ENCODE measurements at regions not wholly inside any gene's neighbourhood (a gene's known extent, or its start where the extent isn't known, plus 50 kb on each side); places are given as distances from the start of the nearest gene placed in this dataset.
"Not testable (repeated sequence)": the region's sequence is repeated elsewhere in the genome, so short reads cannot be mapped to it uniquely, and the experiment has no call there.

DNA sequence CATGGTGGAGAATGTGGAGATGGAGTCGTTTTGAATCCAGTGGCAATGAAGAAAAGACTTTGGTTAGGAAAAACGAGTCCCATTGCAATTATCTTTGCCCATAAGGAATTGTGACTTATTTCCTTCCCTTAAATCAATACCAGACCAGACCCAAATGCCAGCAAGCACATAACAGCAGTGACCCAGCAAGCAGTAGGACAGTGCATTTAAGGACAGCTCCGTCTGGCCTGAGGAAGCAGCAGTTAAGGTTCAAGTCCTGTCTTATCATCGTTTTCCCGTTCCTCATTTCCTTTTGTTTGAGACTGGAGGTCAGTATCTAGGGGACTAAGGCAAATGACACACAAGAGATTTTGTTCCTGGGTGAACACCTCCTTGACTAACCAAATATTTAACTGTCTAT lies 74.6 kb upstream of the FAM20A start:
- Mint-ChIP-seq H3K36me3 (ENCODE audit: low read depth) (no peaks in the 10 kb centered on the region), H3K27me3 (ENCODE audit: low read depth) (no peaks in the 10 kb centered on the region), H3K4me3 (no peak overlapping the region), H3K4me1 (peaks cover 4% of the 10 kb centered on the region), H3K27ac (ENCODE audit: unreplicated experiment) (no peak overlapping the region), H3K9me3 (peaks cover 3% of the 10 kb centered on the region)
- TF ChIP-seq, protein P1, sequence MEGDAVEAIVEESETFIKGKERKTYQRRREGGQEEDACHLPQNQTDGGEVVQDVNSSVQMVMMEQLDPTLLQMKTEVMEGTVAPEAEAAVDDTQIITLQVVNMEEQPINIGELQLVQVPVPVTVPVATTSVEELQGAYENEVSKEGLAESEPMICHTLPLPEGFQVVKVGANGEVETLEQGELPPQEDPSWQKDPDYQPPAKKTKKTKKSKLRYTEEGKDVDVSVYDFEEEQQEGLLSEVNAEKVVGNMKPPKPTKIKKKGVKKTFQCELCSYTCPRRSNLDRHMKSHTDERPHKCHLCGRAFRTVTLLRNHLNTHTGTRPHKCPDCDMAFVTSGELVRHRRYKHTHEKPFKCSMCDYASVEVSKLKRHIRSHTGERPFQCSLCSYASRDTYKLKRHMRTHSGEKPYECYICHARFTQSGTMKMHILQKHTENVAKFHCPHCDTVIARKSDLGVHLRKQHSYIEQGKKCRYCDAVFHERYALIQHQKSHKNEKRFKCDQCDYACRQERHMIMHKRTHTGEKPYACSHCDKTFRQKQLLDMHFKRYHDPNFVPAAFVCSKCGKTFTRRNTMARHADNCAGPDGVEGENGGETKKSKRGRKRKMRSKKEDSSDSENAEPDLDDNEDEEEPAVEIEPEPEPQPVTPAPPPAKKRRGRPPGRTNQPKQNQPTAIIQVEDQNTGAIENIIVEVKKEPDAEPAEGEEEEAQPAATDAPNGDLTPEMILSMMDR (conservative IDR thresholded peaks at IDR 0.05), result no peak
- no peak for DNase-seq (ENCODE audit: low read depth, low spot score)

DNA sequence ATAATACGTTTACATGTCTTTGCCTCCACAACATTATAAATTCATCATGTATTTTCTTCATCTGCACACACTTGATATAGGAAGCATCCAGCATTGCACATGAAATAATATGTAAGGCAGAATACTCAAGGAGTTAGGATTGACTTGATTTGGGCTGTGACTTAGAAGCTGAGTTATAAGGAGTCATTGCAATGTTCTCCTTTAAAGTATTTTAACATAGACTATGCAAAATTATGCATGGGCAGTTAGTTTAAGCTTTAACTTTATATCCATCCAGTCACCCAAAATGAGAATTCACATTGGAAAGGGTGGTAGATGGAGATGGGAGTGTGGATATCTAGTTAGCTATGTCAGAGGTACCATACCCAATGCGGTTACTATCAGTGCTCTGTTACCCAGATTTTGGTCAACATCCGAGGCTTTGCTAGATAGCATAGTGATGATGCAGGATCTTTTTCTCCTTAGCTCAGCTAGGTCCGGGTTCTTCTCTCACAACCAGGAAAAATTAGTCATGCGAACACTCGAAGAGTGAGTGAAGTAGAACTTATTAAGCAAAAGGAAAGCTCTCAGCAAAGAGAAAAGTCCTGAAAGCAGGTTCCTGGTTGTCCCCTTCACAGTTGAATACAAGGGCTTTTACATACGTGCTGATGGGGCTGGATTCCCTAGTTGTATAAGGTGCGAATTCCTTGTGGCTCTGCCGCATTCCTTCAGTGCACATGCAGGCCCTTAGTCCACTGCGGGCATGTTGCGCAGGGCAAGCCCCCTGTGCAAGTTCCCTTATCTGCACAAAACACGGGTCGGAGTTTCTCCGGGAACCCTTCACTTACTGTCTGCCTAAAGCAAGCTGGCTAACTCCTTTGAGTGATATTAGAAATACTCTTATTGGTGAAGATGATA lies 73.1 kb upstream of the FAM20A start:
- H3K27ac Mint-ChIP-seq (ENCODE audit: unreplicated experiment), result no peak overlapping the region
- peaks cover 3% of the 10 kb centered on the region for H3K9me3 Mint-ChIP-seq
- no peaks in the 10 kb centered on the region for H3K27me3 Mint-ChIP-seq (ENCODE audit: low read depth)
- no peak for DNase-seq (ENCODE audit: low read depth, low spot score)
- no peaks in the 10 kb centered on the region for H3K36me3 Mint-ChIP-seq (ENCODE audit: low read depth)
- peaks cover 4% of the 10 kb centered on the region for H3K4me1 Mint-ChIP-seq
- TF ChIP-seq, protein P1 (conservative IDR thresholded peaks at IDR 0.05), result no peak
- no peak overlapping the region for H3K4me3 Mint-ChIP-seq

DNA sequence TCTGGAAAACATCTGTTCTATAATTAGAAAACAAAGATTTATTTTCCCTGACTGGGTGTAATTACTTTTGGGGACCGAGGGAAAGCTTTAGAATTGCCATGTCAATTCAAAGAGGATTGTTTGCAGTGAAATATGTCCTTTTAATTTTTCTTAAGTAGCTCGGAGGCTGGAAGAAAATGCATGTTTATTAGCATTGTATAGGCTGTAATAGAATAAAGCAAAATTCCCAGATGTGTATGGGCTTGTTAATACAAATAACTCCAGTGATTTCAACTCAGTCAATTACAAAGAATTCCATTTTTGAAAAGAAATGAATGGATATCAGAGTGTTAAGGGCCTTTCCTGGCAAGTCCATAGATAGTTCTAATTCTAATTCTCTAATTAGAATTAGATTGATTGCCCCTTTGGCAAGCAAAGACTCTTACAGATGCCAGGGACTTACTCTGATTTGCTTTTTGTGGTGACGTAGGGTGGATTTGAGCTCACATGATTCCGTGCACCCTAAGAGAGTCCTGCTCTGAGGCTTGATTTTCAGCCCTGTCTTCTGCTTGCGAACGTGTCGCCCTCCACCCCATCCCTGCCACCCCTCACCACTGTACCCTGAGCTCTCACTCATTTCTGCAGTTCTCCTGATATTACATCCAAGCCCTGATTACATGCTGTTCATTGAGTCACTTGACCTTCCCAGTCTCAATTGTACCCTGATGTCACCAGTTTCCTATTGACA lies 70.0 kb upstream of the FAM20A start:
- H3K4me3 Mint-ChIP-seq, result no peak overlapping the region
- H3K9me3 Mint-ChIP-seq, result no peaks in the 10 kb centered on the region
- peaks cover 4% of the 10 kb centered on the region for H3K4me1 Mint-ChIP-seq
- DNase-seq (ENCODE audit: low read depth, low spot score), result no peak
- TF ChIP-seq, protein P1 (conservative IDR thresholded peaks at IDR 0.05), result no peak
- H3K27me3 Mint-ChIP-seq (ENCODE audit: low read depth), result peaks cover 9% of the 10 kb centered on the region
- H3K36me3 Mint-ChIP-seq (ENCODE audit: low read depth), result no peaks in the 10 kb centered on the region
- no peak overlapping the region for H3K27ac Mint-ChIP-seq (ENCODE audit: unreplicated experiment)

DNA sequence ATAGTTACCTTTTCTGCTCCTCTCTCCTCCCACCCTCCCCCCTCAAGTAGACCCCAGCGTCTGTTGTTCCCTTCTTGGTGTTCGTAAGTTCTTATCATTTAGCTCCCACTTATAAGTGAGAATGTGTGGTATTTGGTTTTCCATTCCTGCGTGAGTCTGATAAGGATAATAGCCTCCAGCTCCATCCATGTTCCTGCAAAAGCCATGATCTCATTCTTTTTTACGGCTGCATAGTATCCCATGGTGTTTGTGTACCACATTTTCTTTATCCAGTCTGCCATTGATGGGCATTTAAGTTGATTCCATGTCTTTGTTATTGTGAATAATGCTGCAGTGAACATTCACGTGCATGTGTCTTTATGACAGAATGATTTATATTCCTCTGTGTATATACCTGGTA lies 65.3 kb upstream of the FAM20A start:
- H3K27ac Mint-ChIP-seq (ENCODE audit: unreplicated experiment); H3K4me1 Mint-ChIP-seq; H3K36me3 Mint-ChIP-seq (ENCODE audit: low read depth); DNase-seq (ENCODE audit: low read depth, low spot score); H3K9me3 Mint-ChIP-seq; H3K27me3 Mint-ChIP-seq (ENCODE audit: low read depth); H3K4me3 Mint-ChIP-seq: not testable (repeated sequence)

DNA sequence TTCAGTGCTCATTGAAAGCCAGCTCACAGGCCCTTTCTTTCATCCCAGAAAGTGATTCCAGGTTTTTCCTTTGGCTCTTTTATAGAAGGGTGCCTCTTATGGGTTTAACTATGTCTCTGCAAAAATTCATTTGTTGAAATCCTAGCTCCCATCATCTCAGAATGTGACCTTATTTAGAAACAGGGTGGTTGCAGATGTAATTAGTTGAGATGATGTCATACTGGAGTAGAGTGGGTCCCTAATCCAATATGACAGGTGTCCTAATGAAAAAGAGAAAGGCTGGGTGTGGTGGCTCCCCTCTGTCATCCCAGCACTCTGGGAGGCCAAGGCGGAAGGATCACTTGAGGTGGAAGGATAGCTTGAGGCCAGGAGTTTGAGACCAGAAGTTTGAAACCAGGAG lies 64.2 kb upstream of the FAM20A start:
- Mint-ChIP-seq H3K9me3 (no peaks in the 10 kb centered on the region), H3K36me3 (ENCODE audit: low read depth) (no peaks in the 10 kb centered on the region), H3K27ac (ENCODE audit: unreplicated experiment) (no peak overlapping the region), H3K4me1 (peaks cover 7% of the 10 kb centered on the region), H3K27me3 (ENCODE audit: low read depth) (peaks cover 9% of the 10 kb centered on the region), H3K4me3 (no peak overlapping the region)
- DNase-seq (ENCODE audit: low read depth, low spot score), result no peak
- TF ChIP-seq, protein P1 (conservative IDR thresholded peaks at IDR 0.05), result no peak

DNA sequence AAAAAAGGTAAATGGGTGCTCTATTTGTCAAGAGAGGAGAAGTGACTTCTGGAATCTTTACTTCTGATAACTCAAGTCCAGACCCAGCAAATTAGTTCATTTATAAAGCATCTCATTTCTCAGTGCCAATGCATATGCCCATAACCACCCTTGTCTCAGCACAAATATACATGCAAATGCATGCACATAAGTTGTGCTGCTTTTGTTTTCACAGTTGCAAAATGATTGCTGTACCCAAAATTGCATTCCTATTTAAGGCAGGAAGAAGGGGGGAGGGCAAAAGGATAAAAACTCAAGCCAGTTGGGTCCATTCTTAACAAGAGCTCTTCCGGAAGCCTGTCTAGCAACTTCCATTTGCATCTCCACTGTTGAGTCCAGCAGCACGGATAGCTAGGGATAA lies 61.3 kb upstream of the FAM20A start:
- Mint-ChIP-seq H3K4me1 (peaks cover 7% of the 10 kb centered on the region), H3K27me3 (ENCODE audit: low read depth) (no peaks in the 10 kb centered on the region), H3K27ac (ENCODE audit: unreplicated experiment) (no peak overlapping the region), H3K9me3 (no peaks in the 10 kb centered on the region), H3K36me3 (ENCODE audit: low read depth) (no peaks in the 10 kb centered on the region), H3K4me3 (no peak overlapping the region)
- no peak for DNase-seq (ENCODE audit: low read depth, low spot score)
- TF ChIP-seq, protein P1 (conservative IDR thresholded peaks at IDR 0.05), result no peak
